ENCODE measurements at regions not wholly inside any gene's neighbourhood (a gene's known extent, or its start where the extent isn't known, plus 50 kb on each side); places are given as distances from the start of the nearest gene placed in this dataset.

DNA sequence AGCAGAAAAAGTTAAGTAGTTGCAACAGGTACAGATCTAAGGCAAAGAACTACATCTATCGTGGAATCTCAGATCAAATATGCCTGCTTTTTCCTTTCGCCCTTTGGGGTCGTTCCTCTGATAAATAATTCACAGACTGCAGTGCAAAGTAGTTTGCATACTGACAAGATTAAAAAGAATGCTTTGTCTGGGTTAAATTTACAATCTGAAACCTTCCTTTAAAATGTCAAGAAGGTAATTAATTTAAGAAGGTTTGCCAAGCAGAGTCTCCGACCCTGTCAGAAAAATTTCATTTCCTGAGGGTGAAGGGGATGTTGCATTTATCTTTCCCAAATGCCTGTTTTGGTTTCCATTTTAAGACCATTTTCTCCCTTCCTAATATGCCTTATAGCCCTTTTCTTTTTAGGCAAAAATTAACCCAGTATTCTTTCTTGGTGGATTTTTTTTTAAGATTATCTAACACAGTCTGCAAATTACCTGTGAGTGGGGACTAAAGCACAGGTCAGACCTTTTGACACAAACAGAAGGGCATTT lies 406.9 kb downstream of the LRIG3 start:
- 63 to 73% (median 67%) methylated on average over 4 of the region's 4 CpGs for WGBS, 4 donors
- Histone ChIP-seq H3K27me3 (peaks cover 0 to 3% (median 0%) of the 10 kb centered on the region in 9 donors), H3K4me1 (no peaks in the 10 kb centered on the region), H3K36me3 (no peaks in the 10 kb centered on the region), H3K27ac (no peak overlapping the region), H3K9me3 (peaks cover 0 to 20% (median 11%) of the 10 kb centered on the region in 12 donors), H3K4me3 (no peak overlapping the region)
- intact Hi-C loops (cut with DNase I) = no loop called here
- ATAC-seq (no peak), DNase-seq (no peak)
- no peak for TF ChIP-seq POLR2A (IDR thresholded peaks at IDR 0.05)

DNA sequence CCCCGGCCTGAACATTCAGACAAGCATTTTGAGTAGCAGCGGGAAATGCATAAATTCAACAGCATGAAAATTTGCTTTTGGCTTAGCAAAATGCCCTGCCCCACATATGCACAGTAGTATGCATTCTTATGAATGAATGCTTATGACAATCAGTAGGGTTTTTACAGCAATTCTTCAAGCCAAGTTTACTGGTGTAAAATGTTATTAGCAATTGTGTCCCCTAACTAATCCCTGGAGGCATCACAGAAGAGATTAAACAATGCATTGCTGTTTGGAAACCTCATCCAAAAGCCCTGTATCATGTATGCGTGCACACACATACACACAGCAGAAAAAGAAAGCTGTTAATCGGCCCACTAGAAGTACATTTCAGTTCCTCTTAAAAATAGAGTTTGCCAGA lies 406.5 kb downstream of the LRIG3 start:
- WGBS, 4 donors = 62 to 66% (median 63%) methylated on average over 4 of the region's 4 CpGs
- Histone ChIP-seq H3K4me1 (no peaks in the 10 kb centered on the region), H3K27me3 (peaks cover 0 to 3% (median 0%) of the 10 kb centered on the region in 9 donors), H3K4me3 (no peak overlapping the region), H3K36me3 (no peaks in the 10 kb centered on the region), H3K27ac (no peak overlapping the region), H3K9me3 (peaks cover 0 to 25% (median 15%) of the 10 kb centered on the region in 12 donors)
- ATAC-seq (no peak), DNase-seq (no peak)
- intact Hi-C loops (cut with DNase I) = no loop called here
- no peak for TF ChIP-seq POLR2A (IDR thresholded peaks at IDR 0.05)
- TF ChIP-seq, protein P1, sequence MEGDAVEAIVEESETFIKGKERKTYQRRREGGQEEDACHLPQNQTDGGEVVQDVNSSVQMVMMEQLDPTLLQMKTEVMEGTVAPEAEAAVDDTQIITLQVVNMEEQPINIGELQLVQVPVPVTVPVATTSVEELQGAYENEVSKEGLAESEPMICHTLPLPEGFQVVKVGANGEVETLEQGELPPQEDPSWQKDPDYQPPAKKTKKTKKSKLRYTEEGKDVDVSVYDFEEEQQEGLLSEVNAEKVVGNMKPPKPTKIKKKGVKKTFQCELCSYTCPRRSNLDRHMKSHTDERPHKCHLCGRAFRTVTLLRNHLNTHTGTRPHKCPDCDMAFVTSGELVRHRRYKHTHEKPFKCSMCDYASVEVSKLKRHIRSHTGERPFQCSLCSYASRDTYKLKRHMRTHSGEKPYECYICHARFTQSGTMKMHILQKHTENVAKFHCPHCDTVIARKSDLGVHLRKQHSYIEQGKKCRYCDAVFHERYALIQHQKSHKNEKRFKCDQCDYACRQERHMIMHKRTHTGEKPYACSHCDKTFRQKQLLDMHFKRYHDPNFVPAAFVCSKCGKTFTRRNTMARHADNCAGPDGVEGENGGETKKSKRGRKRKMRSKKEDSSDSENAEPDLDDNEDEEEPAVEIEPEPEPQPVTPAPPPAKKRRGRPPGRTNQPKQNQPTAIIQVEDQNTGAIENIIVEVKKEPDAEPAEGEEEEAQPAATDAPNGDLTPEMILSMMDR (IDR thresholded peaks at IDR 0.05) = no peak

DNA sequence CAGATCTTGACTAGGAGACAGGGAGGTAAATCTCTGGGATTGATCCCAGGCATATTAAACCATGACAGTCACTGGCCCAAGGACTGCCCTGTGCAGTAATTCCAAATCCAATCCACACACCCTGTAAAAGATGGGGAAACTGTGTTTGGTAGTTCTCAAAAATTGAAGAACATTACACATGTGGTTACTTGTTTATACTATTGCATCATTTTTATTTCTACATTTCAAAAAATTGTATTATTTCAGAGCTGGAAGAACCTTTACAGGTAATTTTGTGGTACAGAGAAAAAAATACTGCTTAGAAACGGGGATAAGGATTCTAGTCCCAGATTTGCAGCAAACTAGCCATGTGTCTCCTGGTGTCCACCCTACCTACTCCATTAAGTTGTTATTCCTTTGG lies 400.5 kb downstream of the LRIG3 start:
- no peak for TF ChIP-seq POLR2A (IDR thresholded peaks at IDR 0.05)
- TF ChIP-seq, protein P1 (IDR thresholded peaks at IDR 0.05) = no peak
- WGBS, 4 donors = 64 to 78% (median 68%) methylated on average over 1 of the region's 1 CpG

DNA sequence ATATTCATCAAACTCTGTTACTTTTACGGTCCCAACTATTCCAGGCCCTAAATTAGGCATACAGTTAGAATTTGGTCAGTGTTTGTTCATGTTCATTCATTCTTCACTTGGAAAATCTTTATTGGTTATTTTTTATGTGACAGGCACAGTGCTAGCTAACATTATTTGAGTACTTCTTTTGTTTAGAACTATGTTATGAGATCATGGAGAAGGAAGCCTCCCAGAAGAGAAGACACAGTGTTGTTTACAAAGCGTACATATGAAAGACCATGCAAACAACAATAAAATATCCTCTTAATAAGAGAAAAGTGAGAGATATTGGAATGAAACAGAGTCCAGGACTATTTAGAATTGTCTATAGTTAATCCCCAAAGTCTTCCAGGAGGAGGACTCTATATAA lies 399.2 kb downstream of the LRIG3 start:
- WGBS, 4 donors = 87 to 92% (median 91%) methylated on average over 2 of the region's 2 CpGs

More for the DNA sequence above, 400.5 kb downstream of the LRIG3 start:
- Histone ChIP-seq H3K9me3 (peaks cover 0 to 28% (median 15%) of the 10 kb centered on the region in 12 donors), H3K36me3 (no peaks in the 10 kb centered on the region), H3K4me3 (no peak overlapping the region), H3K27me3 (no peaks in the 10 kb centered on the region), H3K27ac (no peak overlapping the region), H3K4me1 (no peaks in the 10 kb centered on the region)
- intact Hi-C loops (cut with DNase I) = no loop called here
- DNase-seq (no peak), ATAC-seq (no peak)

More for the DNA sequence above, 399.2 kb downstream of the LRIG3 start:
- DNase-seq (no peak), ATAC-seq (no peak)
- TF ChIP-seq, protein P1 (IDR thresholded peaks at IDR 0.05) = no peak
- no peak for TF ChIP-seq POLR2A (IDR thresholded peaks at IDR 0.05)
- intact Hi-C loops (cut with DNase I) = no loop called here
- Histone ChIP-seq H3K9me3 (peaks cover 0 to 28% (median 15%) of the 10 kb centered on the region in 12 donors), H3K27me3 (no peaks in the 10 kb centered on the region), H3K4me3 (no peak overlapping the region), H3K4me1 (no peaks in the 10 kb centered on the region), H3K36me3 (no peaks in the 10 kb centered on the region), H3K27ac (no peak overlapping the region)
